ENCODE measurements at regions not wholly inside any gene's neighbourhood (a gene's known extent, or its start where the extent isn't known, plus 50 kb on each side); places are given as distances from the start of the nearest gene placed in this dataset.

DNA sequence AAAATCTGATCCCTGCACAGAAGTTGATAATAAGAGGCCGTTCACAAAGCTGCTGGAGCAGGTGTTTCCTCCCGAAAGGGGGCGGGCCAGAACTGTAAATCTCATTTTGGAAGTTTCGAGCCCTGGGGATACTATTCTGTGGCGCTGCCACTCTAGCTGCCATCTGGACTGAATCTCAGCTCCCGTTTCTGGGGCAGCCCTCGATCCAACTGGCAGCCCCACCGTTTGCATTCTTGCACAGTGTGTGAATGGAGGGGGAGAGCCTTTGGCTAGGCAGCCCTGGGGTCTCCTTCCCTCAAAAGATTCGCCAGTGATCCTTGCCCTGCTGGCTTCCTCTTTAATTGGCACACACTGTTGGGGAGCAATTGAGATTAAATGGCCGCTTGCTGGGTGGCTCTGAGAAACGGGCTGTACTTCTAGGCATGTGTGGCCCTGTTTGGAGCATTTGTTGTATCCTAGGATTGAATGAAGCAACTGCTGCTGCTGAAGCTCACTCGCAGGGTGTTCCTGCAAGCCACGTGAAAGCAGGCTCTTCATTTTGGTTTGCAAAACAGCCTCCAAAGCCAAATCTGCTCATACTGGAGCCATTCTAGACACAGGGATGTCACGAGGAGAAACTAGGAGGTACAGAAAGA is 57.2 kb upstream of the TOPAZ1 start:
- TF ChIP-seq, protein P1, sequence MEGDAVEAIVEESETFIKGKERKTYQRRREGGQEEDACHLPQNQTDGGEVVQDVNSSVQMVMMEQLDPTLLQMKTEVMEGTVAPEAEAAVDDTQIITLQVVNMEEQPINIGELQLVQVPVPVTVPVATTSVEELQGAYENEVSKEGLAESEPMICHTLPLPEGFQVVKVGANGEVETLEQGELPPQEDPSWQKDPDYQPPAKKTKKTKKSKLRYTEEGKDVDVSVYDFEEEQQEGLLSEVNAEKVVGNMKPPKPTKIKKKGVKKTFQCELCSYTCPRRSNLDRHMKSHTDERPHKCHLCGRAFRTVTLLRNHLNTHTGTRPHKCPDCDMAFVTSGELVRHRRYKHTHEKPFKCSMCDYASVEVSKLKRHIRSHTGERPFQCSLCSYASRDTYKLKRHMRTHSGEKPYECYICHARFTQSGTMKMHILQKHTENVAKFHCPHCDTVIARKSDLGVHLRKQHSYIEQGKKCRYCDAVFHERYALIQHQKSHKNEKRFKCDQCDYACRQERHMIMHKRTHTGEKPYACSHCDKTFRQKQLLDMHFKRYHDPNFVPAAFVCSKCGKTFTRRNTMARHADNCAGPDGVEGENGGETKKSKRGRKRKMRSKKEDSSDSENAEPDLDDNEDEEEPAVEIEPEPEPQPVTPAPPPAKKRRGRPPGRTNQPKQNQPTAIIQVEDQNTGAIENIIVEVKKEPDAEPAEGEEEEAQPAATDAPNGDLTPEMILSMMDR (optimal IDR thresholded peaks at IDR 0.05 in 1 of 3, IDR thresholded peaks at IDR 0.05 in 1 of 3, conservative IDR thresholded peaks at IDR 0.05 in 1 of 3; ENCODE audit: extremely low read depth in 1 of 3, insufficient read depth in 2 of 3, low read length in 3 of 3): peak in 1 of 3 experiments; percentile 9
- no peak for TF ChIP-seq EZH2 (IDR thresholded peaks at IDR 0.05; ENCODE audit: low read length)

Measured in keratinocyte (primary cell).